Stimulated activated CD4-positive, alpha-beta T cell treated with anti-CD3 and anti-CD28 coated beads, Interleukin-15, amount 100 ng/mL, for 24 hours (primary cell): ENCODE measurements at regions not wholly inside any gene's neighbourhood (a gene's known extent, or its start where the extent isn't known, plus 50 kb on each side); places are given as distances from the start of the nearest gene placed in this dataset.

Experiments
- DNase-seq: peaks from one replicate; pipeline ENCODE4 v3.0.0-alpha.2; 2020

- no peak for DNase-seq
Observed at GRCh38 chr1:193613041-193613440, 426.6 kb upstream of the B3GALT2 start.

GRCh38 chr1:193609592-193609991 lies 423.2 kb upstream of the B3GALT2 start:
- no peak for DNase-seq

- DNase-seq: no peak
Observed at GRCh38 chr1:193607787-193608186, 421.4 kb upstream of the B3GALT2 start.

- DNase-seq: no peak
Observed at GRCh38 chr1:193606035-193606434, 419.6 kb upstream of the B3GALT2 start.

- no peak for DNase-seq
Observed at GRCh38 chr1:193602705-193603104, 416.3 kb upstream of the B3GALT2 start.

- no peak for DNase-seq
Observed at GRCh38 chr1:193593147-193593885, 406.9 kb upstream of the B3GALT2 start.

GRCh38 chr1:193592317-193592716 lies 405.9 kb upstream of the B3GALT2 start:
- DNase-seq: no peak

- no peak for DNase-seq
Observed at GRCh38 chr1:193590102-193590501, 403.7 kb upstream of the B3GALT2 start.

GRCh38 chr1:193589597-193590040 lies 403.2 kb upstream of the B3GALT2 start:
- DNase-seq: no peak

GRCh38 chr1:193588311-193589082 lies 402.1 kb upstream of the B3GALT2 start:
- no peak for DNase-seq

GRCh38 chr1:193584731-193585239 lies 398.4 kb upstream of the B3GALT2 start:
- no peak for DNase-seq

- DNase-seq: no peak
Observed at GRCh38 chr1:193581341-193581740, 394.9 kb upstream of the B3GALT2 start.

GRCh38 chr1:193580419-193580818 lies 394.0 kb upstream of the B3GALT2 start:
- no peak for DNase-seq

- DNase-seq: no peak
Observed at GRCh38 chr1:193579323-193579722, 392.9 kb upstream of the B3GALT2 start.

GRCh38 chr1:193574913-193575312 lies 388.5 kb upstream of the B3GALT2 start:
- DNase-seq: no peak

GRCh38 chr1:193569983-193570269 lies 383.5 kb upstream of the B3GALT2 start:
- DNase-seq: no peak

- no peak for DNase-seq
Observed at GRCh38 chr1:193569096-193569982, 382.9 kb upstream of the B3GALT2 start.

GRCh38 chr1:193568512-193568911 lies 382.1 kb upstream of the B3GALT2 start:
- DNase-seq: no peak

GRCh38 chr1:193567937-193568336 lies 381.5 kb upstream of the B3GALT2 start:
- no peak for DNase-seq

- no peak for DNase-seq
Observed at GRCh38 chr1:193566735-193567134, 380.3 kb upstream of the B3GALT2 start.

GRCh38 chr1:193565971-193566577 lies 379.7 kb upstream of the B3GALT2 start:
- no peak for DNase-seq

GRCh38 chr1:193562121-193562520 lies 375.7 kb upstream of the B3GALT2 start:
- no peak for DNase-seq

- DNase-seq: peak; percentile 16
Observed at GRCh38 chr1:193558491-193559028, 372.1 kb upstream of the B3GALT2 start.
